DND-41 (cell line): ENCODE measurements at regions not wholly inside any gene's neighbourhood (a gene's known extent, or its start where the extent isn't known, plus 50 kb on each side); places are given as distances from the start of the nearest gene placed in this dataset.

ENCODE experiments used
- ATAC-seq: fragments of 200-7000 bp; cut with Tn5 transposase; 3 replicates; pipeline ENCODE4 v1.9.1; 2021; ENCODE audit warnings: low read depth; ENCODE audit not compliant: insufficient read depth
- DNase-seq: peaks from one replicate; pipeline ENCODE4 v3.0.0-alpha.2; 2020
- H2AFZ ChIP-seq: 2 replicates; pipeline ENCODE4 v1.6.0; 2012; ENCODE audit warnings: low read depth, low read length
- H3K27ac ChIP-seq: 2 replicates; pipeline ENCODE4 v1.5.1; 2012; ENCODE audit warnings: low read length, inconsistent platforms
- H3K27me3 ChIP-seq: fragments of 200-600 bp; sonication (generic); 2 replicates; pipeline ENCODE4 v1.6.0; 2012; ENCODE audit warnings: low read length, mild to moderate bottlenecking, inconsistent platforms; ENCODE audit not compliant: insufficient read depth, poor library complexity
- H3K36me3 ChIP-seq: 2 replicates; pipeline ENCODE4 v1.5.1; 2012; ENCODE audit warnings: low read length, inconsistent platforms; ENCODE audit not compliant: insufficient read depth
- H3K4me1 ChIP-seq: 2 replicates; pipeline ENCODE4 v1.5.1; 2012; ENCODE audit warnings: mild to moderate bottlenecking, low read length; ENCODE audit not compliant: insufficient read depth
- H3K4me2 ChIP-seq: 2 replicates; pipeline ENCODE4 v1.6.0; 2012; ENCODE audit warnings: mild to moderate bottlenecking, moderate library complexity, low read length, inconsistent platforms; ENCODE audit not compliant: insufficient read depth
- H3K4me3 ChIP-seq, 2 experiments: fragments of 200-600 bp in 1 of 2; shearing (Covaris generic) in 1 of 2; 2 replicates each; pipeline ENCODE4 v1.5.1; 2012 to 2016; ENCODE audit warnings: inconsistent platforms in 2 of 2, low read length in 2 of 2, mild to moderate bottlenecking in 2 of 2, low read depth in 1 of 2, moderate library complexity in 1 of 2
- H3K79me2 ChIP-seq: 2 replicates; pipeline ENCODE4 v1.6.0; 2012; ENCODE audit warnings: low read length, inconsistent platforms; ENCODE audit not compliant: insufficient read depth
- H3K9ac ChIP-seq: 2 replicates; pipeline ENCODE4 v1.6.0; 2012; ENCODE audit warnings: low read depth, mild to moderate bottlenecking, inconsistent platforms, low read length, moderate library complexity
- H3K9me3 ChIP-seq: 2 replicates; pipeline ENCODE4 v1.5.1; 2012; ENCODE audit warnings: low read length, moderate library complexity, mild to moderate bottlenecking, inconsistent platforms; ENCODE audit not compliant: insufficient read depth, severe bottlenecking
- H4K20me1 ChIP-seq: 2 replicates; pipeline ENCODE4 v1.6.0; 2012; ENCODE audit warnings: low read length; ENCODE audit not compliant: insufficient read depth
- CTCF ChIP-seq: IDR thresholded peaks from 2 replicates; pipeline ENCODE4 v1.5.1; 2012; ENCODE audit warnings: borderline replicate concordance, low read length, moderate library complexity, mild to moderate bottlenecking; ENCODE audit not compliant: poor library complexity, severe bottlenecking; ENCODE audit errors: extremely low read depth
- EZH2 ChIP-seq: IDR thresholded peaks from 3 replicates; pipeline ENCODE4 v1.6.1; 2012; ENCODE audit warnings: borderline replicate concordance, low read depth, mild to moderate bottlenecking, moderate library complexity, low read length, inconsistent platforms; ENCODE audit not compliant: severe bottlenecking

- H3K27me3 ChIP-seq, result no peaks in the 10 kb centered on the region
- H3K36me3 ChIP-seq, result no peaks in the 10 kb centered on the region
- ATAC-seq, result no peak
- no peak overlapping the region for H3K9ac ChIP-seq
- no peaks in the 10 kb centered on the region for H3K79me2 ChIP-seq
- no peak overlapping the region for H3K4me2 ChIP-seq
- no peak overlapping the region for H3K27ac ChIP-seq
- no peak for DNase-seq
- peak overlapping the region; percentile 1; the same call in 1 of the 2 replicates for H2AFZ ChIP-seq
- H3K4me1 ChIP-seq, result no peaks in the 10 kb centered on the region
- no peaks in the 10 kb centered on the region for H3K9me3 ChIP-seq
- no peak overlapping the region for H3K4me3 ChIP-seq
- TF ChIP-seq EZH2, result no peak
- TF ChIP-seq CTCF, result no peak
- H4K20me1 ChIP-seq, result no peaks in the 10 kb centered on the region
Observed at GRCh38 chr2:145687442-145688134, 1167.7 kb upstream of the ZEB2 start.

- ATAC-seq (no peak), DNase-seq (no peak)
- Histone ChIP-seq H2AFZ (no peak overlapping the region), H3K4me1 (no peaks in the 10 kb centered on the region), H3K27me3 (no peaks in the 10 kb centered on the region), H3K9me3 (no peaks in the 10 kb centered on the region), H3K79me2 (no peaks in the 10 kb centered on the region), H3K4me2 (no peak overlapping the region), H3K9ac (no peak overlapping the region), H3K36me3 (no peaks in the 10 kb centered on the region), H4K20me1 (no peaks in the 10 kb centered on the region), H3K27ac (no peak overlapping the region), H3K4me3 (no peak overlapping the region)
- TF ChIP-seq EZH2, result no peak
- no peak for TF ChIP-seq CTCF
Observed at GRCh38 chr2:145685383-145686050, 1165.6 kb upstream of the ZEB2 start.

GRCh38 chr2:145682546-145683157 is 1162.7 kb upstream of the ZEB2 start:
- no peak overlapping the region for H3K4me2 ChIP-seq
- H3K79me2 ChIP-seq, result no peaks in the 10 kb centered on the region
- H3K27me3 ChIP-seq, result no peaks in the 10 kb centered on the region
- H3K4me1 ChIP-seq, result no peaks in the 10 kb centered on the region
- H2AFZ ChIP-seq, result no peak overlapping the region
- H3K27ac ChIP-seq, result no peak overlapping the region
- H3K9ac ChIP-seq, result no peak overlapping the region
- H3K36me3 ChIP-seq, result no peaks in the 10 kb centered on the region
- no peak overlapping the region for H3K4me3 ChIP-seq
- ATAC-seq (no peak), DNase-seq (no peak)
- H3K9me3 ChIP-seq, result no peaks in the 10 kb centered on the region
- no peak for TF ChIP-seq CTCF
- no peak for TF ChIP-seq EZH2
- no peaks in the 10 kb centered on the region for H4K20me1 ChIP-seq
